AG04450 (cell line): ENCODE measurements at regions not wholly inside any gene's neighbourhood (a gene's known extent, or its start where the extent isn't known, plus 50 kb on each side); places are given as distances from the start of the nearest gene placed in this dataset.
"Not testable (repeated sequence)": the region's sequence is repeated elsewhere in the genome, so short reads cannot be mapped to it uniquely, and the experiment has no call there.

Experiments
- CTCF ChIA-PET: fragments of 300-600, 350-600 bp; formaldehyde crosslinking; extraction: SDS; loops from one replicate; lab custom pipeline; 2022; ENCODE audit warnings: antibody characterized with exemption, inconsistent platforms; lab: Charles Lee
- POLR2A ChIA-PET: fragments of 350-600 bp; formaldehyde crosslinking; extraction: SDS; loops from one replicate; lab custom pipeline; 2021; ENCODE audit warnings: antibody characterized with exemption, inconsistent platforms; lab: Yijun Ruan, JAX
- DNase-seq: peaks from one replicate; pipeline ENCODE4 v3.0.0-alpha.2; 2011; ENCODE audit warnings: low read depth, low spot score
- H3K27ac ChIP-seq: one replicate; pipeline ENCODE4 v1.5.1; 2012; ENCODE audit warnings: low read depth, low read length, control low read depth
- H3K27me3 ChIP-seq: one replicate; pipeline ENCODE4 v1.6.0; 2012; ENCODE audit warnings: low read length; ENCODE audit not compliant: control insufficient read depth, insufficient read depth
- H3K4me3 ChIP-seq: 2 replicates; pipeline ENCODE4 v1.5.1; 2011; ENCODE audit warnings: mild to moderate bottlenecking, low read depth, low read length, control low read depth
- H3K9me3 ChIP-seq: 2 replicates; pipeline ENCODE4 v1.5.1; 2012; ENCODE audit warnings: low read length; ENCODE audit not compliant: control insufficient read depth, insufficient read depth
- CTCF ChIP-seq: IDR thresholded peaks from 2 replicates; pipeline ENCODE4 v1.5.1; 2011; ENCODE audit warnings: low read depth, low read length, control low read depth, inconsistent platforms

GRCh38 chr13:81874681-81875661, 1534.0 kb upstream of the SPRY2 start:
- Histone ChIP-seq H3K4me3 (no peak overlapping the region), H3K27ac (no peak overlapping the region), H3K9me3 (peaks cover 12% of the 10 kb centered on the region; the same call in 1 of the 2 replicates), H3K27me3 (no peaks in the 10 kb centered on the region)
- ChIA-PET POLR2A (no interaction called here), CTCF (no interaction called here)
- no peak for TF ChIP-seq CTCF
- DNase-seq, result no peak

GRCh38 chr13:81874253-81874652, 1533.3 kb upstream of the SPRY2 start:
- ChIA-PET POLR2A (no interaction called here), CTCF (no interaction called here)
- Histone ChIP-seq H3K9me3 (peaks cover 12% of the 10 kb centered on the region; the same call in 1 of the 2 replicates), H3K4me3 (no peak overlapping the region), H3K27me3 (no peaks in the 10 kb centered on the region), H3K27ac (no peak overlapping the region)
- no peak for DNase-seq
- no peak for TF ChIP-seq CTCF

GRCh38 chr13:81872581-81872980, 1531.7 kb upstream of the SPRY2 start:
- Histone ChIP-seq H3K9me3 (peaks cover 12% of the 10 kb centered on the region; the same call in 1 of the 2 replicates), H3K27ac (no peak overlapping the region), H3K27me3 (no peaks in the 10 kb centered on the region), H3K4me3 (no peak overlapping the region)
- ChIA-PET CTCF (no interaction called here), POLR2A (no interaction called here)
- no peak for TF ChIP-seq CTCF
- DNase-seq, result no peak

- H3K27me3 ChIP-seq, H3K27ac ChIP-seq, DNase-seq, H3K4me3 ChIP-seq, POLR2A ChIA-PET, CTCF ChIA-PET: not testable (repeated sequence)
- peaks cover 12% of the 10 kb centered on the region; the same call in 1 of the 2 replicates for H3K9me3 ChIP-seq
Observed at GRCh38 chr13:81871751-81872325, 1530.9 kb upstream of the SPRY2 start.

- no peak for DNase-seq
- Histone ChIP-seq H3K9me3 (peaks cover 3% of the 10 kb centered on the region), H3K27me3 (no peaks in the 10 kb centered on the region), H3K27ac (no peak overlapping the region), H3K4me3 (no peak overlapping the region)
- CTCF ChIA-PET, result no interaction called here
- no peak for TF ChIP-seq CTCF
- POLR2A ChIA-PET, result no interaction called here
Observed at GRCh38 chr13:81848291-81848690, 1507.4 kb upstream of the SPRY2 start.
